ENCODE measurements at regions not wholly inside any gene's neighbourhood (a gene's known extent, or its start where the extent isn't known, plus 50 kb on each side); places are given as distances from the start of the nearest gene placed in this dataset.

DNA sequence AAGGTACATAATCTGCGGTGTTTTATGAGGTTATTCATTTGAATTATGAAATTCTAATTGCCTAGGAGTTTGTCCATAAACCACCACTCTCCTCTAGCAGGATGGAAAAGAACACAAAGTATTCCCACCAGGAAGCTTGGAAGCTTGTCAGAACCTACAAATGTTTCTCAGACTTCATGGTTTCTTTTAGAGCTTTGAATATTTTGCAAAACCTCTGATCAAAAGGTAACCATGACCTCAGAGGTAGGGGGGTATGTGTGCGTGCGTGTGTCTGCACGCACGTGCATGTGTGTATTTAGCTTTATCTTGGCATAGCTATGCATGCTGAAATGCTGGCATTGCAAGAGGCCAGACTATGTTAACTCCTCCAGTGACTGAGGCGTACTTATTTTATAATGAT is 847.0 kb downstream of the TLE1 start:
- H3K36me3 Mint-ChIP-seq (ENCODE audit: low read depth): no peaks in the 10 kb centered on the region
- Histone ChIP-seq H3K4me1 (ENCODE audit: insufficient read depth, low read length) (no peaks in the 10 kb centered on the region), H3K27me3 (ENCODE audit: control insufficient read depth in 1 of 2, insufficient read depth in 2 of 2, low read length in 2 of 2) (no peaks in the 10 kb centered on the region), H3K27ac (ENCODE audit: low read depth in 1 of 2, low read length in 2 of 2) (no peak overlapping the region), H3K4me3 (ENCODE audit: low read length) (no peak overlapping the region), H3K9me3 (ENCODE audit: control insufficient read depth in 1 of 2, insufficient read depth in 1 of 2, low read length in 2 of 2) (no peaks in the 10 kb centered on the region), H3K36me3 (ENCODE audit: insufficient read depth, low read length) (no peaks in the 10 kb centered on the region)
- TF ChIP-seq, protein P1, sequence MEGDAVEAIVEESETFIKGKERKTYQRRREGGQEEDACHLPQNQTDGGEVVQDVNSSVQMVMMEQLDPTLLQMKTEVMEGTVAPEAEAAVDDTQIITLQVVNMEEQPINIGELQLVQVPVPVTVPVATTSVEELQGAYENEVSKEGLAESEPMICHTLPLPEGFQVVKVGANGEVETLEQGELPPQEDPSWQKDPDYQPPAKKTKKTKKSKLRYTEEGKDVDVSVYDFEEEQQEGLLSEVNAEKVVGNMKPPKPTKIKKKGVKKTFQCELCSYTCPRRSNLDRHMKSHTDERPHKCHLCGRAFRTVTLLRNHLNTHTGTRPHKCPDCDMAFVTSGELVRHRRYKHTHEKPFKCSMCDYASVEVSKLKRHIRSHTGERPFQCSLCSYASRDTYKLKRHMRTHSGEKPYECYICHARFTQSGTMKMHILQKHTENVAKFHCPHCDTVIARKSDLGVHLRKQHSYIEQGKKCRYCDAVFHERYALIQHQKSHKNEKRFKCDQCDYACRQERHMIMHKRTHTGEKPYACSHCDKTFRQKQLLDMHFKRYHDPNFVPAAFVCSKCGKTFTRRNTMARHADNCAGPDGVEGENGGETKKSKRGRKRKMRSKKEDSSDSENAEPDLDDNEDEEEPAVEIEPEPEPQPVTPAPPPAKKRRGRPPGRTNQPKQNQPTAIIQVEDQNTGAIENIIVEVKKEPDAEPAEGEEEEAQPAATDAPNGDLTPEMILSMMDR (IDR thresholded peaks at IDR 0.05): no peak
- no peak overlapping the region for H3K4me3 Mint-ChIP-seq
- ATAC-seq (ENCODE audit: poor library complexity) (no peak), DNase-seq (no peak)
- intact Hi-C loops (cut with DNase I, micrococcal nuclease): no loop called here
- no peaks in the 10 kb centered on the region for H3K4me1 Mint-ChIP-seq (ENCODE audit: low read depth)
- no peaks in the 10 kb centered on the region for H3K27me3 Mint-ChIP-seq
- H3K27ac Mint-ChIP-seq: no peak overlapping the region
- peaks cover 11% of the 10 kb centered on the region for H3K9me3 Mint-ChIP-seq
- ChIA-PET POLR2A (no interaction called here), CTCF (no interaction called here)

DNA sequence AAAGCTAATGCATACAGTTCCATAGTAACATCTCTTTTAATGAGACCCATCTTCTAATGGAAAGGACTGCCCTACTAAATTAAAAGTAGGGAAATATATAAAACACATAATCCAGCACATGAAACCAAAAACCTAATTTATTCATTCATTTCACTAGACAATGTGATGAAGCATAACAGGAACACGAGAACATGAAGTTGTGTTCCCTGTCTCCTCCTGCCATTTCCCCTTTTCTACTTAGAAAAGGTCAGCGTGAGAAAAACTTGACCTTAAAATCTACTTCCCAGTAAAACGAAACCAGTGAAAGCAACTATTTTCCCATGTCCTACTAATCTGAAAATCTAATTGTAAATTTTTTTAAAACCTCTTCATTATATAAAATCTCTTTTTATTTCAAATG is 847.5 kb downstream of the TLE1 start:
- intact Hi-C loops (cut with DNase I, micrococcal nuclease): no loop called here
- Mint-ChIP-seq H3K4me3 (no peak overlapping the region), H3K27me3 (no peaks in the 10 kb centered on the region), H3K27ac (no peak overlapping the region), H3K4me1 (ENCODE audit: low read depth) (no peaks in the 10 kb centered on the region), H3K9me3 (peaks cover 11% of the 10 kb centered on the region), H3K36me3 (ENCODE audit: low read depth) (no peaks in the 10 kb centered on the region)
- ATAC-seq (ENCODE audit: poor library complexity) (no peak), DNase-seq (no peak)
- no peaks in the 10 kb centered on the region for H3K36me3 ChIP-seq (ENCODE audit: insufficient read depth, low read length)
- POLR2A ChIA-PET: no interaction called here
- no peaks in the 10 kb centered on the region for H3K27me3 ChIP-seq (ENCODE audit: control insufficient read depth in 1 of 2, insufficient read depth in 2 of 2, low read length in 2 of 2)
- no peaks in the 10 kb centered on the region for H3K9me3 ChIP-seq (ENCODE audit: control insufficient read depth in 1 of 2, insufficient read depth in 1 of 2, low read length in 2 of 2)
- no peak overlapping the region for H3K4me3 ChIP-seq (ENCODE audit: low read length)
- H3K4me1 ChIP-seq (ENCODE audit: insufficient read depth, low read length): no peaks in the 10 kb centered on the region
- no peak overlapping the region for H3K27ac ChIP-seq (ENCODE audit: low read depth in 1 of 2, low read length in 2 of 2)
- CTCF ChIA-PET: no interaction called here
- TF ChIP-seq, protein P1 (IDR thresholded peaks at IDR 0.05): no peak

DNA sequence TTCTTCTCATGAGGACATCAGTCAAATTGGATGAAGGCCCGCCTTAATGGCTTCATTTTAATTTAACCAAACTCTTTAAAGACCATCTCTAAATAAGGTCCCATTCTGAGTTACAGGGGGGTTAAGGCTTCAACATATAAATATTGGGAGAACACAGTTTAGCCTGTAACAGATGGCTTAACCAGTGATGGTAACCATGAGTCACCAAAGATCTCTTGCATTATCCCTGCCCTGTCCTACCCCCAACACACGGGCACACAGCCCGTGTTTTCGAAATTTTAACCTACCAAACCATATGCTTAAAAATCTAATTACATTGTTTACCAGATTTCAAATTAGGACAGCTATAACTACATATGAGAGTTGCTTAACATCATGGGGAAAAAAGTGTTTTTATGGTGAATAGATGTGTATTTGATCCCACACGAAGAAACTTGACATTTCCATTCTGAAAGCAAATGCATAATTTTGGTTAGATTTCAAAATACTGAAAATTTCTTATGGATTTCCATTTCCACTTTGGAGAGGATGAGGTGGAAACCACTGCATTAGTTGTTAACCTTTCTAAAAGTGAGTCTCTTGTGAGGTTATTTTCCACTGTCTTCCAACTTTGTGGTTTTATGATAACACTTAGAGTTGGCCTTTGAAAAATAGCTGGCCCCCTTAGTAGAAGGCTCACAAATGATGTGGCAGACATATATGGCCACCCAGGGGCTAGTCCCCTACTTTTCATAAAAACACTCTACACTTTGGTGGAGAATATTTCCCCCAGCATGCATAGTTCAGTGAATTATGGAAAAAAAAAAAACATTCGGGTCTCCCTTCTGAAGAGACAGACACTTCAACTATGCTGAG is 849.3 kb downstream of the TLE1 start:
- no peak for ATAC-seq (ENCODE audit: poor library complexity)
- CTCF ChIA-PET: no interaction called here
- no peaks in the 10 kb centered on the region for H3K4me1 ChIP-seq (ENCODE audit: insufficient read depth, low read length)
- Mint-ChIP-seq H3K27ac (no peak overlapping the region), H3K4me3 (no peak overlapping the region), H3K36me3 (ENCODE audit: low read depth) (no peaks in the 10 kb centered on the region), H3K27me3 (no peaks in the 10 kb centered on the region), H3K4me1 (ENCODE audit: low read depth) (no peaks in the 10 kb centered on the region), H3K9me3 (peaks cover 9% of the 10 kb centered on the region)
- no peaks in the 10 kb centered on the region for H3K27me3 ChIP-seq (ENCODE audit: control insufficient read depth in 1 of 2, insufficient read depth in 2 of 2, low read length in 2 of 2)
- no peaks in the 10 kb centered on the region for H3K9me3 ChIP-seq (ENCODE audit: control insufficient read depth in 1 of 2, insufficient read depth in 1 of 2, low read length in 2 of 2)
- intact Hi-C loops (cut with DNase I, micrococcal nuclease): no loop called here
- H3K27ac ChIP-seq (ENCODE audit: low read depth in 1 of 2, low read length in 2 of 2): no peak overlapping the region
- TF ChIP-seq, protein P1 (IDR thresholded peaks at IDR 0.05): no peak
- DNase-seq: no peak
- POLR2A ChIA-PET: no interaction called here
- H3K4me3 ChIP-seq (ENCODE audit: low read length): no peak overlapping the region
- no peaks in the 10 kb centered on the region for H3K36me3 ChIP-seq (ENCODE audit: insufficient read depth, low read length)

All from CD4-positive, alpha-beta T cell (primary cell).